ENCODE measurements at regions not wholly inside any gene's neighbourhood (a gene's known extent, or its start where the extent isn't known, plus 50 kb on each side); places are given as distances from the start of the nearest gene placed in this dataset.

DNA sequence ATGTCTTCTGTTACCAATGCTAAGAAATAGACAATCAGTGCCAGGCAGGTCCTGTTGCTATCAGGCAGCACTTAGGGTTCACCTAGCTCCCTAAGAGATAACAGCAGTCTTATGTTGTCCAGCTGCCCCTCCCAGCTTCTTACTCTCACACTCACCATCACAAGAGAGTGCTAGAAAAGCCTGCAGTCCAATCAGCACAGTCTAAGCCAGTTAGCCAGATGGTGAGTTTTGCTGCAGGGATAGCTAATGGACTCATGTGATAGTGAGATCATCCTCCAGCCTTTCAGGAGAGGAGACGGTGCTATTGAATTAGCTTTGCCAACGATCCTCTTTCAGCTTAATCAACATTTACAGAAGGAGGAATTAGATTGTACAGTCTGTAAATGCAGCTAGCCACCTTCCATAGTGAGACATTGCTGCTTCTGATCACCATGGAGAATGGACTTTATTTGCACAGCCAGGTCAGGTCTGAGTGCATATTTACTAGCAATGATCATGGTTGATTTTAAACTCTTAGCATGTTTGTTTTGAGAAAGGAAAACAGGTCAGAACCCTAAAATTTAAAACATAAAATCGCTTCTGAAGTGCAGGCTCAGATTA lies 438.3 kb downstream of the CENPC start:
- DNase-seq, result peak; percentile 99

GRCh38 chr4:67104145-67104544 lies 441.2 kb downstream of the CENPC start:
- DNase-seq, result peak; percentile 55

- no peak for DNase-seq
These were observed 442.1 kb downstream of the CENPC start for GRCh38 chr4:67103001-67103747.

GRCh38 chr4:67101612-67102011 lies 443.7 kb downstream of the CENPC start:
- DNase-seq, result no peak

DNA sequence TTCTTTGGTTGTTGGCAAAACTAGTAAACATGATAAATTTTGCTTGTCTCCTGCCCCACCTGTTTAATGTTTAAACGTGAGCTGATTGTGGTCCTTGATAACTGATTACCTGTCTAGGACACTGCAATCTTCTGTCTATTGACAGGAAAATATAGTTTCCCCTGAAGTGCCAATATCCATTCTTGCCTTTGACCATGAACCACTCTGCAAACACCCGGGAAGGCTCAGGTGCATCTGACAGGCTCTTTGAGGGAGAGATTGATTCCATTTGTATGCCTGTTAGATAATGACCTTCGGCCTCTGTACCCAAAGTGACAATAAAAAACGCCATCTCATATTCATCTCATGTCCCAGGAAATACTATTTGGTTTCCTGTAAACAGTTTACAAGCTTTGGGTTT lies 453.0 kb downstream of the CENPC start:
- DNase-seq, result peak; percentile 72

DNA sequence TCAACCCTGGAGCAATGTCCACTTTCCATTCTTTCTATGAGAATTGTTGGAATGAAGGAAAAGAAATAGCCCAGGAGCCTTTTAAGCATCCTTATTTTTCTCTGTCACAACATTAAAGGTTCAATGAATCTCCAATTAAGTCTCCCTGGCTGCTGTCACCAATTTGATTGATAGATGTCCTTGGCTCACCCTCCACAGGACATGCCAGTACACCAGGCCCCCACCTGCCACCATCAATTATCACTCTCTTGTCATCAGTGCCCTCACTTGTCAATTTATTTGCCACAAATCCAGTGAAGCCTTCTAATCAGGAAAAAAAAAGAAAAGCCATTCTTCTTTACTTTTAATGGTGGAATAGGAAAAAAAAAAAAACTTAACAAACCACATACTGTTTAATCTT lies 453.6 kb downstream of the CENPC start:
- no peak for DNase-seq

GRCh38 chr4:67087897-67088296 lies 457.4 kb downstream of the CENPC start:
- DNase-seq, result peak; percentile 12

DNA sequence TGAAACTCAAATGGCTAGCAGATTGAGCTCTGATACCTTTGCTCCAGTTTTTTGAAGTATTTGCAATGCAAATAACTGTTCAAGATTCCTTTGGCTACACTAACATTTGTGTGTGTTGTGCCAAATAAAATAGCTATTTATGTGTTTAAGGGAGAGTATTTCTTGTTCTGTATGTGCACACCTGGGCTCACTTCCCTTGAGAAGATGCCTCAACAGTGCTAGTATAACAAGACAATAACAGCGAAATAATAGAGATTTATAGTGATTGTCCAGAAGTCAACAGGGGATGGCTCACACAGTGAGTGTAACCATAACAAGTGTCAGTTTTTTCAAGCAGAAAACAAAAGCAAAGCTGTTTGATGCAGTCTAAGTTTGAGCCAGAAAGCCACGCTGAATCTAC lies 460.5 kb downstream of the CENPC start:
- DNase-seq, result no peak

GRCh38 chr4:67083496-67083895 lies 461.8 kb downstream of the CENPC start:
- no peak for DNase-seq

GRCh38 chr4:67082746-67083145 lies 462.6 kb downstream of the CENPC start:
- DNase-seq, result no peak

DNA sequence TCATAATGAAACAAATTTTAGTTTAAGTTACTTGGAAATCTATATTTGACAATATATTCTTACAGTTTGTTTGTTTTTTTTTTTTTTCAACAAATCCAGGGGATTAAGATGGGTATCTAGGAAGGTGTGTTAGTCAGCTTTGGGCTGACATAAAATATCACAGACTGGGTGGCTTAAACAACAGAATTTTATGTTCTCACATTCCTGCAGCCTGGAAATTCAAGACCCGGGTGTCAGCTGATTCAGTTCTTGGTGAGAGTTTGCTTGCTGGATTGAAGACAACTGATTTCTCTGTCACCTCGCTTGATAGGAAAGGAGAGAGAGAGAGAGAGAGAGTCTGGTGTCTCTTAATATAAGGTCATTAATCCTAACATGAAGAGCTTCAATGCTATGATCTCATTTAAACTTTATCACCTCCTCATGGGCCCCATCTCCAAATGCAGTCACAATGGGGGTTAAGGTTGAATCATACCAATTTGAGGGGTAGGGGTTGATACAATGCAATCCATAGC lies 465.2 kb downstream of the CENPC start:
- no peak for DNase-seq

DNA sequence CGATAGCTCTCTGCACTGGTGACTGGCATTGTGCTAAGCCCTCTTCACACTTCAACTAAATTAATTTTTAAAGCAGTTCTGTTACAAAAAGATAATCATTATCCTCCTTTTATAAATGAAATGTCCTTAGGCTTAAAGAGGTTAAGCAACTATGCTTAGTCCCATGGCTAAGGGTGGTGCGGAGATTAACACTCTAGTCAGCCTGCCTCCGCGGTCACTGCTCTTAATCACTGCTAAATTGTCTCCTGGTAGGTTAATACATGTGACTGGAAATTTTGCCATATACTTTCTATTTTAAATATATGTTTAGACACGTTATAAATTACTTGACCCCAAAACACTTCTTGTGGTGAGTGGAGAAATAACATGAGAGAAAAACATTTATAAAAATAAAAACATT lies 473.7 kb downstream of the CENPC start:
- no peak for DNase-seq

GRCh38 chr4:67055319-67055718 lies 490.0 kb downstream of the CENPC start:
- DNase-seq, result no peak

- no peak for DNase-seq
These were observed 490.4 kb downstream of the CENPC start for GRCh38 chr4:67054896-67055295.

DNA sequence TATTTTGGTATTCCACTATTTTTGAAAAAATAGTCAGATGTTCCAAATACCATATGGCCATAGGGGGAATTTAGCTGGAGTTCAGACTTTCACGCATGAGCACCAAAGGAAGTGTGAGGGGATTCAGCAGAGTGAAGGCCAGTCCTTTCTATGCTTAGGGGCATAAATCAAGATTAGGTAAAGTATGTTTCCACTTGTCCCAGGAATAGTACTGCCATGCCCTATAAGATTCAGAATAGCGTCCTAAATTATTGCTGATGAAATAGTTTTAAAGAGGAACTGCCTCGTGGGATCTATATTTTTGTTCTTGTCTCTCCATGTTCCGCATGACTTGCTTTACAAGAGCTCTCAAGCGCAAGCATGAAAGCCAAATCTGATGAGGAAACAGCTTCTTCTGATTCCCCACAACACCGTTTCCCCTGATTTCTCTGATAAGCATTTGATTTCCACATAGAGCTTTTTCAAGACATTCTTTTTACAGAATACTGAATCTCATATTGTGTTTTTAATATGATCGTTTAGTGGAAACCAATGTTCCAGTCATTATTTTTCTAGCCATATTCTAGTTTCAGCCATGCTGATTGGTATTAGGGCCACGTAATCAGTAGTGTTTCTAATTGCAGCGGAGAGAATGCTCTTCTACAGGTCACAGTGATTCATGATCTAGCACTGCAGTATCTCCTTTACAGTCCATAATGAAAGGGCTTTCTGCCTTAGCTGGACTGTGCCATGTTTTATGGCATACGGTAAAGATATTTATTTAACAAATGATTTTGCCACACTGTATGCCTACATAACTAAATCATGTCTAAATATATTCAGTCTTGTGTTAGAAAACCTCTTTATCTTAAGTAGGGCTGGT lies 492.3 kb downstream of the CENPC start:
- peak; percentile 81 for DNase-seq

DNA sequence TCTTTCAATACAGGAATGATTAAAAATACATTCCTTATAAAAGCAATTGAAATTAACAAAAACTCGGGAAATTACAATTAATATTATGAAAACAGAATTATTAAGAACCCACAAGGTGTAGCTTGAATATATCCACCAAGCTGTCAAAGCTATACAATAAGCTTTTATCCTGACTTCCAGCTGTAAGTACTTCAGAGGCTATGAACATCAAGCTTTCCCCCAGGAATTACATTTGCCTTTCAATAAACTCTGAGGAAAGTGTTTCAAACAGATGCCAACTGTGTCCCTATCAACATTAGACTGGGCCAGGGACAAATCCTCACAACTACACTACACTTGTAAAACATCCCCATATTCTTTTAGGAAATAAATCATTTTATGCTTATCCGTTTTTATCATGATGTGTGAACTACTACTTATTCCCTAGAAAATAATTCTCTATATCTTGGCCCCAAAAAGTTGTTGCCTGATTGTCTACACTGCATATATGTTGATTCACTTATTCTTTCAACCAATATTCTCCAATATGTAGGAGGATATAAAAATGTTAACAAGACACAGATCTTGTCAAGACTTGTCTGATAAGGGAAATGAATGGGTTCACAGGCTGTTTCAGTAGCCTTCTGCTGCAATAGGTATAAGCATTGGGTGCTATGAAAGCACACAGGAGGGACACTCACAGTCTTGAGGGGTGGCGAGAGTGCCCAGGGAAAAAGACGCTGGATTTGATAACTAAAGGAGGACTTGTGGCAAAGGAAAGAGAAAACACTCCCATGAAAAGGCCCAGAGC lies 494.1 kb downstream of the CENPC start:
- no peak for DNase-seq

DNA sequence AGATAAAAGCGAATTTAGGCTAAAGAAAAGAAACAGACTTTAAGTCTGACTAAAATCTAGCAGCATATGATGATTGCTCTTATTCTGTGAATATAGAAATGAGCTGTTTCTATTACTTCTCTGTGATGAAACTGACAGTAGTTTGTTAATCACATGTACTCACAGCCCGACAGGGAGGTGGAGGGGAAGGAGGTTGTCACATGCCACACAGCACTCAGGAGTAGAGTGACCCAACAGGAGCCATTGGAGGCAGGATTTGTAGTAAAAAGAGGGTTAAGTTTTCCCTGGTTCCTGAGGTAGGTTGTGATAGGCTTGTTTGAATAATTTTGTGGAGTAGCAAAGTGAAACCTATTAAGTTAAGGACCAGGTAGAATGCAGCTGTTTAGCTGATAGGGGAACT lies 495.9 kb downstream of the CENPC start:
- DNase-seq, result no peak

GRCh38 chr4:67048530-67048929 lies 496.8 kb downstream of the CENPC start:
- no peak for DNase-seq

DNA sequence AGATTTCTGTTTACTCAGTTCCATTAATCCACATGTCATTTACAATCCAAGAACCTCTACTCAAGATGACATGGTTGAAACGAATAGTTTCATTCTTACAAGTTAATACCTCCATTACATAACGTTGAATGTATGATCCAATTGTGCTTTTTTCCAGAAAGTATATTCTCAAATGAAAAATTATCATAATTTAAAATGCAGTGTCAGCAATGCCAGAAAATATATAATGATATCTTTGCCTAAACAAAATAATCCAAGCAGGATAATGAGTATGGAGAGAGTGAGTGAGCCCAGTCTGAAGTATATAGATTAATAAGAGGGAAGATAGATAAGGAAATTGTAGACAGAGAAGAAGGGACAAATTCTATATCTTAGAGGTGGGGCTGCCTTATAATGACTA lies 505.0 kb downstream of the CENPC start:
- no peak for DNase-seq

DNA sequence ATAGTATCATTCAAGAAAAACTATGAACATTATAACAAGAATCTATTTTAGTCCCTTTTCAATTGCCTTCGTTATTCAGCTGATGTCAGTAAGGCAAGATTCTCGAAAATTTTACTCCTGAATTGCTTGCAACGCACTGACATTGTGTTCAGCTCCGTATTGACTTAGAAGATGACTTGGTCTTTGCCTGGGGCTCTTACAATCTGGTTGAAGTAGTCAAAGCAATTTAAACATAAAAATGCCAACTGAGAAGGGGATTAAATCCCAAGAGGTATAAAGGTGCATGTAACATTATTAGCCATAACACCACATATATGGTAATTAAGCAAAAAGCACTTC lies 507.1 kb downstream of the CENPC start:
- no peak for DNase-seq

DNA sequence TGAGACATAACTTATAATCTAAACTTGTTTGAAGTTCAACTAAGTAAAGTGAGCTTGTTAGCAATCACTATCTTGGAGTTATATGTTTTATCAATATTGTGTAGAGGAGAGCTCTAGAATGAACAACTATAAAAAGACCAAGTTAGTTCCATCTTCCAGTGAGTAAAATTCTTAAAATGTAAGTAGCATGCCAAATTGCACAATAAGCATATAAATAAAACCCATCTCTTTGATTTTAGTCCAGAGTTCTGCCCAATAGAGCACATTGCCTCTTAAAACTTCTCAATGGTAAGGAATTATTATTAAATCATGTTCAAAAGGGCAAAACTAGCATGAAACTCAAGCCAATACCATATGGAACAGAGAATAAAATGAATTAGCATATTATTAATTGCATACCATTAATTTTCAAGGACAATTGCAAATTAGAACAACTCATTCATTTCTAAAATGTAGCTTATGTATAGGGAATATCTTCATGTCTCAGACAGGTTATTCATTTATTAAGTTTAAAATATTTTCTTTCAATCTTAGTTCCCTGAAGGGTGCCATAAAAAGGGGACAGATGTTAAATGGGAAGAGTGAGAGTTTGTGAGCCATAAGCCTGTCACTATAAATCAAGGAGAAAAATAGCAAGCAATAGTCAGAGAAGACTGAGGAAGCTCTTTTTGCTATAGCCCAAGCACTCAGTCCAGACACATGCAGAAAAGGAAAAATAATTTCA lies 507.6 kb downstream of the CENPC start:
- no peak for DNase-seq

DNA sequence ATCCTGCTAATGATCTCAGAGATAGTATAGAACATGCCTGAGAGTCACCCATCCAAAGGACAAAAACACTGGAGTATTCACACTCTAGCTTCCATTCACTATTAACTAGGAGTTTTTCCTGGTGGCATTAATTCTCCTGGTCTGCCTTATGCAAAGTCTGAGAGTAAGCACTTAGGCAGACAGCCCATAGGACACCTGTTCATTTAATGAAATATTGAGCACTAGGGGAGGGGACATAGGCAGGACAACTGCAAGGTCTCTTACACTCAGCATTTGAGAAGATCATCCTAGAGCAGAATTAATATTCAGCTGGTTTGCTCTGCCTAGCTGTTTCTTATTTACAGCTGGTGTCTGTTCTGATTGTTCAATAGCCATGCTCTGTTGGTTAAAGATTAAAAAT lies 508.5 kb downstream of the CENPC start:
- DNase-seq, result no peak

All from DMS153 (cell line).